ENCODE measurements at regions not wholly inside any gene's neighbourhood (a gene's known extent, or its start where the extent isn't known, plus 50 kb on each side); places are given as distances from the start of the nearest gene placed in this dataset.

GRCh38 chr5:119862619-119863018 is 233.3 kb downstream of the FAM170A start:
- H3K27ac ChIP-seq (ENCODE audit: extremely low read depth, low read depth, low read length): no peak overlapping the region
- WGBS (ENCODE audit: insufficient coverage, low coverage, missing lambda C conversion rate): 8% methylated on average over 4 of the region's 4 CpGs
- no peaks in the 10 kb centered on the region for H4K20me1 ChIP-seq (replicated peaks; ENCODE audit: control insufficient read depth, insufficient read depth, low read length)
- H3K79me2 ChIP-seq (ENCODE audit: control insufficient read depth, insufficient read depth, low read length): no peaks in the 10 kb centered on the region
- no peak overlapping the region for H3K4me2 ChIP-seq (ENCODE audit: insufficient read depth, low read length)
- no peaks in the 10 kb centered on the region for H3K9me1 ChIP-seq (ENCODE audit: control insufficient read depth, insufficient read depth, low read length)
- ChIA-PET POLR2A (no interaction called here), CTCF (ENCODE audit: low intra/inter-chr PET ratio) (no interaction called here)
- intact Hi-C loops (cut with micrococcal nuclease): no loop called here
- in situ Hi-C loops (cut with MboI): no loop called here
- no peaks in the 10 kb centered on the region for H3K27me3 ChIP-seq (ENCODE audit: control insufficient read depth in 2 of 2, insufficient read depth in 2 of 2, low read length in 2 of 2)
- no peaks in the 10 kb centered on the region for H3K4me1 ChIP-seq (replicated peaks in 1 of 2; ENCODE audit: control insufficient read depth in 2 of 2, insufficient read depth in 2 of 2, low read length in 2 of 2)
- no peak for ATAC-seq
- no peak overlapping the region for H3K4me3 ChIP-seq
- H3K36me3 ChIP-seq (ENCODE audit: control insufficient read depth, insufficient read depth, low read length): no peaks in the 10 kb centered on the region
- no TSS peak for BruUV-seq (replicated peaks)
- no peaks in the 10 kb centered on the region; the same call in 1 of the 2 replicates for H3K9me3 ChIP-seq (replicated peaks; ENCODE audit: control insufficient read depth, insufficient read depth, low read depth, low read length)
- FAIRE-seq: no peak
- H2AFZ ChIP-seq (ENCODE audit: low read depth, low read length): no peak overlapping the region
- no peak overlapping the region for H3K9ac ChIP-seq (ENCODE audit: insufficient read depth in 1 of 2, low read depth in 2 of 2, low read length in 2 of 2)
- DNase-seq (ENCODE audit: extremely low read depth in 1 of 4, low spot score in 3 of 4): no peak
- no peak for TF ChIP-seq MTA1 (IDR thresholded peaks at IDR 0.05; ENCODE audit: borderline replicate concordance)
- no peak for TF ChIP-seq ZNF830 (CRISPR knock-in tag; IDR thresholded peaks at IDR 0.05)
- TF ChIP-seq ZBTB40 (IDR thresholded peaks at IDR 0.05): no peak
- no peak for TF ChIP-seq ZBTB40 (CRISPR knock-in tag; IDR thresholded peaks at IDR 0.05)
- no peak for TF ChIP-seq ZNF282 (CRISPR knock-in tag; IDR thresholded peaks at IDR 0.05)
- TF ChIP-seq ATF4 (CRISPR knock-in tag; IDR thresholded peaks at IDR 0.05): no peak
- TF ChIP-seq ZNF174 (CRISPR knock-in tag; IDR thresholded peaks at IDR 0.05): no peak
- no peak for TF ChIP-seq TSC22D4 (tag; IDR thresholded peaks at IDR 0.05)
- no peak for TF ChIP-seq TEAD4 (IDR thresholded peaks at IDR 0.05; ENCODE audit: low read length)
- no peak for TF ChIP-seq TEAD4 (CRISPR knock-in tag; IDR thresholded peaks at IDR 0.05; ENCODE audit: borderline replicate concordance)
- TF ChIP-seq E2F1 (CRISPR knock-in tag; IDR thresholded peaks at IDR 0.05): no peak

Measured in K562 (cell line).